Liver (tissue), 8 donors: ENCODE measurements at regions not wholly inside any gene's neighbourhood (a gene's known extent, or its start where the extent isn't known, plus 50 kb on each side); places are given as distances from the start of the nearest gene placed in this dataset.
"Not testable (repeated sequence)": the region's sequence is repeated elsewhere in the genome, so short reads cannot be mapped to it uniquely, and the experiment has no call there.

Source experiments
- DNase-seq: peaks from one replicate; pipeline ENCODE4 v3.0.0-alpha.2; 2017; ENCODE audit warnings: low spot score
- H3K27ac ChIP-seq, 2 donors: one replicate each; pipeline ENCODE4 v1.7.0; 2013; ENCODE audit warnings: inconsistent platforms in 2 of 2, low read length in 2 of 2, control low read depth in 1 of 2, low read depth in 1 of 2, mild to moderate bottlenecking in 1 of 2
- H3K27me3 ChIP-seq, 4 donors: one replicate each; pipeline versions ENCODE4 v1.6.1 to v1.7.0; 2013; ENCODE audit warnings: low read length in 3 of 4, inconsistent platforms in 1 of 4, mild to moderate bottlenecking in 1 of 4, moderate library complexity in 1 of 4; ENCODE audit not compliant: control insufficient read depth in 4 of 4, insufficient read depth in 4 of 4
- H3K36me3 ChIP-seq, 4 donors: one replicate each; pipeline versions ENCODE4 v1.6.1 to v1.7.0; 2013; ENCODE audit warnings: low read length in 3 of 4, mild to moderate bottlenecking in 3 of 4, low read depth in 1 of 4, moderate library complexity in 1 of 4; ENCODE audit not compliant: control insufficient read depth in 4 of 4, insufficient read depth in 3 of 4
- H3K4me1 ChIP-seq, 4 donors: one replicate each; pipeline versions ENCODE4 v1.6.1 to v1.7.0; 2013; ENCODE audit warnings: low read length in 3 of 4, mild to moderate bottlenecking in 3 of 4, moderate library complexity in 1 of 4; ENCODE audit not compliant: control insufficient read depth in 4 of 4, insufficient read depth in 4 of 4
- H3K4me3 ChIP-seq, 3 donors: one replicate each; pipeline versions ENCODE4 v1.6.1 to v1.7.0; 2013; ENCODE audit warnings: low read length in 3 of 3, control low read depth in 1 of 3, low read depth in 1 of 3, mild to moderate bottlenecking in 1 of 3
- H3K9ac ChIP-seq, 2 donors: one replicate each; pipeline ENCODE4 v1.7.0; 2013; ENCODE audit warnings: low read length in 2 of 2, mild to moderate bottlenecking in 2 of 2, moderate library complexity in 2 of 2, control low read depth in 1 of 2, low read depth in 1 of 2
- H3K9me3 ChIP-seq, 4 donors: one replicate each; pipeline versions ENCODE4 v1.6.1 to v1.7.0; 2013; ENCODE audit warnings: low read length in 3 of 4; ENCODE audit not compliant: control insufficient read depth in 4 of 4
- EGR1 ChIP-seq, 2 donors: IDR thresholded peaks; 2 replicates each; pipeline ENCODE4 v1.6.1; 2016 to 2018; ENCODE audit warnings: antibody characterized with exemption in 2 of 2, low read depth in 2 of 2
- FOXA1 ChIP-seq: IDR thresholded peaks from 2 replicates; pipeline ENCODE4 v1.6.1; 2016; ENCODE audit warnings: antibody characterized with exemption
- GABPA ChIP-seq, 2 donors: IDR thresholded peaks in 1 of 2; conservative IDR thresholded peaks in 1 of 2; 2 replicates each; pipeline ENCODE4 v1.6.1; 2016; ENCODE audit warnings: antibody characterized with exemption in 2 of 2, mild to moderate bottlenecking in 1 of 2, moderate library complexity in 1 of 2
- HNF4A ChIP-seq, 2 donors: conservative IDR thresholded peaks; 2 replicates each; pipeline ENCODE4 v1.6.1; 2016; ENCODE audit warnings: antibody characterized with exemption in 2 of 2, mild to moderate bottlenecking in 2 of 2
- HNF4G ChIP-seq: IDR thresholded peaks from 2 replicates; pipeline ENCODE4 v1.6.1; 2016; ENCODE audit warnings: antibody characterized with exemption
- JUND ChIP-seq, 2 donors: IDR thresholded peaks; 2 replicates each; pipeline ENCODE4 v1.6.1; 2016; ENCODE audit warnings: antibody characterized with exemption in 2 of 2
- NR2F2 ChIP-seq: IDR thresholded peaks from 2 replicates; pipeline ENCODE4 v1.6.1; 2016; ENCODE audit warnings: antibody characterized with exemption
- RAD21 ChIP-seq, 2 donors: IDR thresholded peaks; 2 replicates each; pipeline ENCODE4 v1.6.1; 2016; ENCODE audit warnings: antibody characterized with exemption in 2 of 2, mild to moderate bottlenecking in 2 of 2
- RXRA ChIP-seq, 2 donors: IDR thresholded peaks; 2 replicates each; pipeline ENCODE4 v1.6.1; 2017 to 2018; ENCODE audit warnings: antibody characterized with exemption in 2 of 2, mild to moderate bottlenecking in 1 of 2
- SP1 ChIP-seq: IDR thresholded peaks from 2 replicates; pipeline ENCODE4 v1.6.1; 2018; ENCODE audit warnings: antibody characterized with exemption, mild to moderate bottlenecking
- TAF1 ChIP-seq: conservative IDR thresholded peaks from 2 replicates; pipeline ENCODE4 v1.6.1; 2016; ENCODE audit warnings: antibody characterized with exemption, mild to moderate bottlenecking
- YY1 ChIP-seq: IDR thresholded peaks from 2 replicates; pipeline ENCODE4 v1.6.1; 2016; ENCODE audit warnings: antibody characterized with exemption, mild to moderate bottlenecking
- WGBS: extraction: QIAGEN DNeasy Blood & Tissue Kit; methylation state at CpG from one replicate; pipeline ENCODE4 v1.1.7; 2013; 5-methylcytosine and 5-hydroxymethylcytosine counted together
- TF ChIP-seq, protein P1 (sequence below): IDR thresholded peaks from 2 replicates; pipeline ENCODE4 v1.6.1; 2016; ENCODE audit warnings: antibody characterized with exemption
- TF ChIP-seq, protein P2 (sequence below): IDR thresholded peaks from 2 replicates; pipeline ENCODE4 v1.6.1; 2016; ENCODE audit warnings: antibody characterized with exemption
- TF ChIP-seq, protein P3 (sequence below): fragments of 150-350 bp; IDR thresholded peaks from 2 replicates; pipeline ENCODE4 v1.5.1; 2017; ENCODE audit warnings: improper control_type of control experiment, low read depth, low read length; ENCODE audit not compliant: missing input control
- TF ChIP-seq, protein P4 (sequence below): IDR thresholded peaks from 2 replicates; pipeline ENCODE4 v1.6.1; 2016; ENCODE audit warnings: antibody characterized with exemption
- TF ChIP-seq, protein P5 (sequence below): IDR thresholded peaks from 2 replicates; pipeline ENCODE4 v1.6.1; 2016; ENCODE audit warnings: antibody characterized with exemption, mild to moderate bottlenecking
- donor health status: healthy.
- donor health status: healthy.
- donor health status: healthy.
- donor health status: healthy.
- donor health status: healthy.

DNA sequence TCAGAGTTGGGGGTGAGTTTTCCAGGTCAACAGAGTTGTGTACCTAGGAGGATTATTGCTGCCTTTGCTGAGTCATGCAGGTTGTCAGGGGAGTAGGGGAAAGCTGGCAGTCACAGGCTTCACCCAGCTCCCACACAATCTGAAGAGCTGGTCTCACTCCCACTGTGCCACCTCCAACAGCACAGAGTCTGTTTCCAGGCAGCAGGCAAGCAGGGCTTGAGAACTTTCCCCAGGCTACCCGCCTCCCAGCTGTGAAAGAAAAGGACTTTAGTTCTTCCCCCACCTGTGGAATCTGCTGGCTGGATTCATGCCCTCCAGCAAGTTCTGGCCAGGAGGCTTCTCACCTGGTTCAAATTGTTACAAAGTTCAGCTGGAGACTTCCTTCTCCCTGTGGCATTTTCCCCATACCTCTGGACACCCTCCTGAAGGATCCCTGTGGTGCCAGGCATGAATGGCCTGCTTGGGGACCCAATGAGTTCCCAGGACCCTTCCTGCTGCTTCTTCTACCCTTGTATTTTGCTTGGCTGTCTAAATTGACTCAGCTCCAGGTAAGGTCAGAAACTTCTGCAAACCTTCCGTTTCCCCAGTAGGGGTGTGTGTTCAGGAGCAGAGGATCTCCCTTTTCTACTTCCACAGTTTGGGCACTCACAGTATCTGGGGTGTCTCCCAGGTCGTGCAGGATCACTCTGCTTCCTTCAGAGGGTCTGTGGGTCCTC, 378.1 kb upstream of the MAN1A1 start:
- Histone ChIP-seq H3K27me3 (no peaks in the 10 kb centered on the region), H3K27ac (no peak overlapping the region), H3K9ac (no peak overlapping the region), H3K9me3 (peaks cover 0 to 3% (median 0%) of the 10 kb centered on the region in 4 donors), H3K36me3 (no peaks in the 10 kb centered on the region), H3K4me1 (peaks cover 0 to 2% (median 0%) of the 10 kb centered on the region in 4 donors), H3K4me3 (no peak overlapping the region)
- 53% methylated on average over 3 of the region's 3 CpGs for WGBS
- TF ChIP-seq HNF4G: no peak
- no peak for TF ChIP-seq GABPA (IDR thresholded peaks at IDR 0.05 in 1 of 2, conservative IDR thresholded peaks at IDR 0.05 in 1 of 2)
- TF ChIP-seq SP1: no peak
- TF ChIP-seq, protein P1, sequence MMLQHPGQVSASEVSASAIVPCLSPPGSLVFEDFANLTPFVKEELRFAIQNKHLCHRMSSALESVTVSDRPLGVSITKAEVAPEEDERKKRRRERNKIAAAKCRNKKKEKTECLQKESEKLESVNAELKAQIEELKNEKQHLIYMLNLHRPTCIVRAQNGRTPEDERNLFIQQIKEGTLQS: no peak
- TF ChIP-seq FOXA1: no peak
- TF ChIP-seq EGR1 (IDR thresholded peaks at IDR 0.05; ENCODE audit: low read depth in 2 of 2): no peak
- TF ChIP-seq NR2F2: no peak
- TF ChIP-seq TAF1: no peak
- DNase-seq: no peak

DNA sequence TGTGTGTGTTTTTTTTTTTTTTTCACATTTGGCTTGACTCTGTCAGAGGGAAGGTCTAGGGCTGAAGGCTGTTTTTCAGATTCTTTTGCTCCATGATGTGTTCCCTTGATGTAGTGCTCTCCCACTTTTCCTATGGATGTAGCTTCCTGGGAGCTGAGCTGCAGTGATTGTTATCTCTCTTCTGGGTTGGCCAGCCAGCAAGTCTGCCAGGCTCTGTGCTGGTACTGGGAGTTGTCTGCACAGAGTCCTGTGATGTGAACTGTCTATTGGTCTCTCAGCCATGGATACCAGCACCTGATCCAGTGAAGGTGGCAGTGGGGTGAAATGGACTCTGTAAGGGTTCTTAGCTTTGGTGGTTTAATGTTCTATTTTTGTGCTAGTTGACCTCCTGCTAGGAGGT, 377.4 kb upstream of the MAN1A1 start:
- H3K27ac ChIP-seq, H3K4me3 ChIP-seq, DNase-seq, H3K4me1 ChIP-seq, H3K9me3 ChIP-seq, H3K27me3 ChIP-seq, H3K9ac ChIP-seq, H3K36me3 ChIP-seq: not testable (repeated sequence)

DNA sequence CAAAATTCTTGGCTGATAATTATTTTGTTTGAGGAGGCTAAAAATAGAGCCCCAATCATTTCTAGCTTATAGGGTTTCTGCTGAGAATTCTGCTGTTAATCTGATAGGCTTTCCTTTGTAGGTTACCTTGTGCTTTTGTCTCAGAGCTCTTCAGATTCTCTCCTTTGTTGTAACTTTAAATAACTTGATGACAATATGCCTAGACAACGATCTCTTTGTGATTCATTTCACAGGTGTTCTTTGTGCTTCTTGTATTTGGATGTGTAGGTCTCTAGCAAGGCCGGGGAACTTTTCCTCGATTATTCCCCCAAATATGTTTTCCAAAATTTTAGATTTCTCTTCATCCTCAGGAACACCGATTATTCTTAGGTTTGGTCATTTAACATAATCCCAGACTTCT, 376.5 kb upstream of the MAN1A1 start:
- H3K4me1 ChIP-seq: peaks cover 0 to 2% (median 0%) of the 10 kb centered on the region in 4 donors
- no peak for DNase-seq
- H3K9me3 ChIP-seq: peaks cover 0 to 3% (median 0%) of the 10 kb centered on the region in 4 donors
- H3K27ac ChIP-seq: no peak overlapping the region
- H3K27me3 ChIP-seq: no peaks in the 10 kb centered on the region
- no peak overlapping the region for H3K4me3 ChIP-seq
- 87% methylated on average over 4 of the region's 4 CpGs for WGBS
- no peak overlapping the region for H3K9ac ChIP-seq
- TF ChIP-seq, protein P2, sequence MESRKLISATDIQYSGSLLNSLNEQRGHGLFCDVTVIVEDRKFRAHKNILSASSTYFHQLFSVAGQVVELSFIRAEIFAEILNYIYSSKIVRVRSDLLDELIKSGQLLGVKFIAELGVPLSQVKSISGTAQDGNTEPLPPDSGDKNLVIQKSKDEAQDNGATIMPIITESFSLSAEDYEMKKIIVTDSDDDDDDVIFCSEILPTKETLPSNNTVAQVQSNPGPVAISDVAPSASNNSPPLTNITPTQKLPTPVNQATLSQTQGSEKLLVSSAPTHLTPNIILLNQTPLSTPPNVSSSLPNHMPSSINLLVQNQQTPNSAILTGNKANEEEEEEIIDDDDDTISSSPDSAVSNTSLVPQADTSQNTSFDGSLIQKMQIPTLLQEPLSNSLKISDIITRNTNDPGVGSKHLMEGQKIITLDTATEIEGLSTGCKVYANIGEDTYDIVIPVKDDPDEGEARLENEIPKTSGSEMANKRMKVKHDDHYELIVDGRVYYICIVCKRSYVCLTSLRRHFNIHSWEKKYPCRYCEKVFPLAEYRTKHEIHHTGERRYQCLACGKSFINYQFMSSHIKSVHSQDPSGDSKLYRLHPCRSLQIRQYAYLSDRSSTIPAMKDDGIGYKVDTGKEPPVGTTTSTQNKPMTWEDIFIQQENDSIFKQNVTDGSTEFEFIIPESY: no peak
- TF ChIP-seq JUND (IDR thresholded peaks at IDR 0.05): no peak
- no peak for TF ChIP-seq RAD21 (IDR thresholded peaks at IDR 0.05)
- no peak for TF ChIP-seq HNF4G
- TF ChIP-seq HNF4A (conservative IDR thresholded peaks at IDR 0.05): no peak
- TF ChIP-seq EGR1 (IDR thresholded peaks at IDR 0.05; ENCODE audit: low read depth in 2 of 2): no peak
- TF ChIP-seq, protein P3, sequence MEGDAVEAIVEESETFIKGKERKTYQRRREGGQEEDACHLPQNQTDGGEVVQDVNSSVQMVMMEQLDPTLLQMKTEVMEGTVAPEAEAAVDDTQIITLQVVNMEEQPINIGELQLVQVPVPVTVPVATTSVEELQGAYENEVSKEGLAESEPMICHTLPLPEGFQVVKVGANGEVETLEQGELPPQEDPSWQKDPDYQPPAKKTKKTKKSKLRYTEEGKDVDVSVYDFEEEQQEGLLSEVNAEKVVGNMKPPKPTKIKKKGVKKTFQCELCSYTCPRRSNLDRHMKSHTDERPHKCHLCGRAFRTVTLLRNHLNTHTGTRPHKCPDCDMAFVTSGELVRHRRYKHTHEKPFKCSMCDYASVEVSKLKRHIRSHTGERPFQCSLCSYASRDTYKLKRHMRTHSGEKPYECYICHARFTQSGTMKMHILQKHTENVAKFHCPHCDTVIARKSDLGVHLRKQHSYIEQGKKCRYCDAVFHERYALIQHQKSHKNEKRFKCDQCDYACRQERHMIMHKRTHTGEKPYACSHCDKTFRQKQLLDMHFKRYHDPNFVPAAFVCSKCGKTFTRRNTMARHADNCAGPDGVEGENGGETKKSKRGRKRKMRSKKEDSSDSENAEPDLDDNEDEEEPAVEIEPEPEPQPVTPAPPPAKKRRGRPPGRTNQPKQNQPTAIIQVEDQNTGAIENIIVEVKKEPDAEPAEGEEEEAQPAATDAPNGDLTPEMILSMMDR: no peak
- no peak for TF ChIP-seq GABPA (IDR thresholded peaks at IDR 0.05 in 1 of 2, conservative IDR thresholded peaks at IDR 0.05 in 1 of 2)
- no peak for TF ChIP-seq RXRA (IDR thresholded peaks at IDR 0.05)
- no peak for TF ChIP-seq YY1
- TF ChIP-seq NR2F2: no peak
- TF ChIP-seq, protein P4, sequence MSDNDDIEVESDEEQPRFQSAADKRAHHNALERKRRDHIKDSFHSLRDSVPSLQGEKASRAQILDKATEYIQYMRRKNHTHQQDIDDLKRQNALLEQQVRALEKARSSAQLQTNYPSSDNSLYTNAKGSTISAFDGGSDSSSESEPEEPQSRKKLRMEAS: no peak
- TF ChIP-seq SP1: no peak
- TF ChIP-seq, protein P5, sequence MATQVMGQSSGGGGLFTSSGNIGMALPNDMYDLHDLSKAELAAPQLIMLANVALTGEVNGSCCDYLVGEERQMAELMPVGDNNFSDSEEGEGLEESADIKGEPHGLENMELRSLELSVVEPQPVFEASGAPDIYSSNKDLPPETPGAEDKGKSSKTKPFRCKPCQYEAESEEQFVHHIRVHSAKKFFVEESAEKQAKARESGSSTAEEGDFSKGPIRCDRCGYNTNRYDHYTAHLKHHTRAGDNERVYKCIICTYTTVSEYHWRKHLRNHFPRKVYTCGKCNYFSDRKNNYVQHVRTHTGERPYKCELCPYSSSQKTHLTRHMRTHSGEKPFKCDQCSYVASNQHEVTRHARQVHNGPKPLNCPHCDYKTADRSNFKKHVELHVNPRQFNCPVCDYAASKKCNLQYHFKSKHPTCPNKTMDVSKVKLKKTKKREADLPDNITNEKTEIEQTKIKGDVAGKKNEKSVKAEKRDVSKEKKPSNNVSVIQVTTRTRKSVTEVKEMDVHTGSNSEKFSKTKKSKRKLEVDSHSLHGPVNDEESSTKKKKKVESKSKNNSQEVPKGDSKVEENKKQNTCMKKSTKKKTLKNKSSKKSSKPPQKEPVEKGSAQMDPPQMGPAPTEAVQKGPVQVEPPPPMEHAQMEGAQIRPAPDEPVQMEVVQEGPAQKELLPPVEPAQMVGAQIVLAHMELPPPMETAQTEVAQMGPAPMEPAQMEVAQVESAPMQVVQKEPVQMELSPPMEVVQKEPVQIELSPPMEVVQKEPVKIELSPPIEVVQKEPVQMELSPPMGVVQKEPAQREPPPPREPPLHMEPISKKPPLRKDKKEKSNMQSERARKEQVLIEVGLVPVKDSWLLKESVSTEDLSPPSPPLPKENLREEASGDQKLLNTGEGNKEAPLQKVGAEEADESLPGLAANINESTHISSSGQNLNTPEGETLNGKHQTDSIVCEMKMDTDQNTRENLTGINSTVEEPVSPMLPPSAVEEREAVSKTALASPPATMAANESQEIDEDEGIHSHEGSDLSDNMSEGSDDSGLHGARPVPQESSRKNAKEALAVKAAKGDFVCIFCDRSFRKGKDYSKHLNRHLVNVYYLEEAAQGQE: no peak
- H3K36me3 ChIP-seq: no peaks in the 10 kb centered on the region
